ENCODE measurements at regions not wholly inside any gene's neighbourhood (a gene's known extent, or its start where the extent isn't known, plus 50 kb on each side); places are given as distances from the start of the nearest gene placed in this dataset.

DNA sequence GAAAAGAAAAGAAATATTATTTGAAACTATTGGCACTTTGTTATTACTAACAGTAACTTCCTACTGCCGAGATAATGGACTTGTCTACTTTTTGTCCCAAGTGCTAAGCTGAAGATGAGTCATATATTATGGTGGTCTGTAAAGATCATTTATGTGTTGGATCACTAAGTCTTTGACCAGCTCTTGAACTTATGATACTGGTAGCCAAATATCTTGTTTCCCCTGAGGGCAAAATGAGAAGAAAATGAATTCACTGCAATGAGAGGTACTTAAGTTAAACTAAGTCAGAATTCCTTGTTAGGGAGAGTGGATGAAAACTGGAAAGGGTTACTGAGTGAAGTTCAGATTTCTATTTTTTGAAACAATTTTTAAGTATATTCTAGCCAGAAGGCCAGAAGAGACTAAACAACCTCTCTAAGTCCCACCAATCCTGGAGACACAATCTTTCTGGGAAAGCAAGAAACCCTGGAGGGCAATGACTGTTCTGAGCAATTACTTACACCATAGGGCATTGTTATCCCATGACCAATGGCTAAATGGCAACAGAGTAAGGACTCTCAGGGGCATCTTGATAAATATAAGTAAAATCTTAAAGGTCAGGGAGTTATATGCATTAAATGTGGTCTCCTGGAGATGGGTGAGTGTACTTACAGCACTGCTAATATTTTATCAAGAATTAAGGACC, 287.7 kb downstream of the STIM2 start:
- Histone ChIP-seq H3K36me3 (replicated peaks in 1 of 2; ENCODE audit: control insufficient read depth in 1 of 2, insufficient read depth in 2 of 2, low read length in 1 of 2) (no peaks in the 10 kb centered on the region), H3K4me2 (no peak overlapping the region), H3F3A (replicated peaks; ENCODE audit: insufficient read depth) (no peaks in the 10 kb centered on the region), H3K27me3 (ENCODE audit: insufficient read depth) (no peaks in the 10 kb centered on the region), H3K4me3 (ENCODE audit: low read depth in 2 of 2, low read length in 1 of 2) (no peak overlapping the region), H2AFZ (ENCODE audit: low read depth) (no peak overlapping the region), H3K4me1 (ENCODE audit: control insufficient read depth in 1 of 2, insufficient read depth in 2 of 2, low read depth in 1 of 2, low read length in 1 of 2) (no peaks in the 10 kb centered on the region), H3K9me3 (no peaks in the 10 kb centered on the region), H3K9me2 (no peaks in the 10 kb centered on the region), H4K20me1 (ENCODE audit: insufficient read depth) (no peaks in the 10 kb centered on the region), H3K27ac (ENCODE audit: low read depth in 2 of 2, low read length in 1 of 2) (no peak overlapping the region), H3K9ac (no peak overlapping the region), H3K79me2 (ENCODE audit: insufficient read depth) (no peaks in the 10 kb centered on the region)
- DNase-seq = no peak
- ChIA-PET CTCF (no interaction called here), POLR2A (no interaction called here)
- no peak for TF ChIP-seq FOXJ3 (CRISPR knock-in tag; IDR thresholded peaks at IDR 0.05)
- TF ChIP-seq EP300 (IDR thresholded peaks at IDR 0.05; ENCODE audit: borderline replicate concordance in 1 of 2, low read depth in 1 of 2, low read length in 1 of 2) = no peak
- no peak for TF ChIP-seq MEF2A (IDR thresholded peaks at IDR 0.05; ENCODE audit: borderline replicate concordance, low read depth)
- TF ChIP-seq EZH2phosphoT487 (IDR thresholded peaks at IDR 0.05; ENCODE audit: borderline replicate concordance, low read depth) = no peak
- TF ChIP-seq, protein P1, sequence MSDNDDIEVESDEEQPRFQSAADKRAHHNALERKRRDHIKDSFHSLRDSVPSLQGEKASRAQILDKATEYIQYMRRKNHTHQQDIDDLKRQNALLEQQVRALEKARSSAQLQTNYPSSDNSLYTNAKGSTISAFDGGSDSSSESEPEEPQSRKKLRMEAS (IDR thresholded peaks at IDR 0.05; ENCODE audit: low read depth) = no peak
- no peak for TF ChIP-seq PBX3 (IDR thresholded peaks at IDR 0.05)
- TF ChIP-seq RCOR1 (IDR thresholded peaks at IDR 0.05; ENCODE audit: low read length) = no peak
- TF ChIP-seq TEAD4 (IDR thresholded peaks at IDR 0.05; ENCODE audit: borderline replicate concordance, insufficient read depth) = no peak
- TF ChIP-seq GABPA (IDR thresholded peaks at IDR 0.05; ENCODE audit: low read depth) = no peak
- no peak for TF ChIP-seq RAD21 (IDR thresholded peaks at IDR 0.05; ENCODE audit: low read length)
- TF ChIP-seq NFIC (IDR thresholded peaks at IDR 0.05; ENCODE audit: borderline replicate concordance) = no peak
- TF ChIP-seq RXRA (IDR thresholded peaks at IDR 0.05; ENCODE audit: borderline replicate concordance, low read depth) = no peak
- no peak for TF ChIP-seq NRF1 (IDR thresholded peaks at IDR 0.05; ENCODE audit: low read depth, low read length)
- no peak for TF ChIP-seq USF1 (IDR thresholded peaks at IDR 0.05; ENCODE audit: borderline replicate concordance, low read depth)
- no peak for TF ChIP-seq SIN3A (IDR thresholded peaks at IDR 0.05; ENCODE audit: borderline replicate concordance, low read depth, low read length)
- no peak for TF ChIP-seq MXI1 (IDR thresholded peaks at IDR 0.05; ENCODE audit: low read depth, low read length)
- TF ChIP-seq GATA2 (CRISPR knock-in tag; IDR thresholded peaks at IDR 0.05) = no peak
- TF ChIP-seq POLR2AphosphoS5 (IDR thresholded peaks at IDR 0.05; ENCODE audit: low read depth, low read length) = no peak
- TF ChIP-seq CHD2 (IDR thresholded peaks at IDR 0.05; ENCODE audit: low read length, partially characterized antibody) = no peak
- WGBS (ENCODE audit: low lambda C conversion rate) = 0% methylated on average over 1 of the region's 1 CpG

All from SK-N-SH (cell line).